CMK (cell line): ENCODE measurements at regions not wholly inside any gene's neighbourhood (a gene's known extent, or its start where the extent isn't known, plus 50 kb on each side); places are given as distances from the start of the nearest gene placed in this dataset.
"Not testable (repeated sequence)": the region's sequence is repeated elsewhere in the genome, so short reads cannot be mapped to it uniquely, and the experiment has no call there.

Source experiments
- DNase-seq: peaks from one replicate; pipeline ENCODE4 v3.0.0-alpha.2; 2010; ENCODE audit warnings: low read depth

GRCh38 chr10:108327706-108328105 lies 1163.2 kb upstream of the SORCS1 start:
- DNase-seq: no peak

- no peak for DNase-seq
These were observed 1158.8 kb upstream of the SORCS1 start for GRCh38 chr10:108323274-108323798.

- DNase-seq: no peak
These were observed 1155.1 kb upstream of the SORCS1 start for GRCh38 chr10:108319434-108320222.

- not testable (repeated sequence) for DNase-seq
These were observed 1151.1 kb upstream of the SORCS1 start for GRCh38 chr10:108315636-108316035.

- DNase-seq: no peak
These were observed 1143.4 kb upstream of the SORCS1 start for GRCh38 chr10:108307925-108308312.

GRCh38 chr10:108307250-108307924 lies 1142.9 kb upstream of the SORCS1 start:
- DNase-seq: no peak

- no peak for DNase-seq
These were observed 1138.6 kb upstream of the SORCS1 start for GRCh38 chr10:108303149-108303548.

GRCh38 chr10:108301002-108301401 lies 1136.5 kb upstream of the SORCS1 start:
- no peak for DNase-seq

- no peak for DNase-seq
These were observed 1126.3 kb upstream of the SORCS1 start for GRCh38 chr10:108290823-108291222.

GRCh38 chr10:108275895-108276685 lies 1111.6 kb upstream of the SORCS1 start:
- DNase-seq: no peak

- DNase-seq: no peak
These were observed 1095.9 kb upstream of the SORCS1 start for GRCh38 chr10:108260383-108260906.

GRCh38 chr10:108254089-108254488 lies 1089.6 kb upstream of the SORCS1 start:
- DNase-seq: no peak

- DNase-seq: no peak
These were observed 1088.3 kb upstream of the SORCS1 start for GRCh38 chr10:108252771-108253170.

- no peak for DNase-seq
These were observed 1086.6 kb upstream of the SORCS1 start for GRCh38 chr10:108250936-108251620.

- DNase-seq: no peak
These were observed 1085.4 kb upstream of the SORCS1 start for GRCh38 chr10:108249940-108250339.

- DNase-seq: no peak
These were observed 1080.1 kb upstream of the SORCS1 start for GRCh38 chr10:108244443-108245228.

- no peak for DNase-seq
These were observed 1076.7 kb upstream of the SORCS1 start for GRCh38 chr10:108241166-108241565.

- DNase-seq: no peak
These were observed 1073.8 kb upstream of the SORCS1 start for GRCh38 chr10:108238261-108238660.

GRCh38 chr10:108230478-108231170 lies 1066.1 kb upstream of the SORCS1 start:
- no peak for DNase-seq

- DNase-seq: no peak
These were observed 1044.2 kb upstream of the SORCS1 start for GRCh38 chr10:108208732-108209131.
